ENCODE measurements at regions not wholly inside any gene's neighbourhood (a gene's known extent, or its start where the extent isn't known, plus 50 kb on each side); places are given as distances from the start of the nearest gene placed in this dataset.

- TF ChIP-seq CTCF (IDR thresholded peaks at IDR 0.05): no peak
- TF ChIP-seq POLR2A (IDR thresholded peaks at IDR 0.05): no peak
These were observed 1095.6 kb downstream of the MAT2B start for GRCh38 chr5:164600929-164601535.
